Gastroesophageal sphincter (tissue), 3 donors: ENCODE measurements at regions not wholly inside any gene's neighbourhood (a gene's known extent, or its start where the extent isn't known, plus 50 kb on each side); places are given as distances from the start of the nearest gene placed in this dataset.

ENCODE experiments used
- POLR2AphosphoS5 ChIP-seq: sonication (generic); formaldehyde crosslinking; IDR thresholded peaks from one replicate; pipeline ENCODE4 v1.6.1; 2017; ENCODE audit warnings: antibody characterized with exemption
- TF ChIP-seq, protein P1 (sequence below), 4 experiments: fragments of 200-600 bp in 2 of 4; fragments of 450-650 bp in 2 of 4; sonication (generic) in 1 of 4; IDR thresholded peaks; one replicate each; pipeline ENCODE4 v1.5.1; 2017 to 2019; ENCODE audit warnings: antibody characterized with exemption in 4 of 4, mild to moderate bottlenecking in 2 of 4, moderate library complexity in 2 of 4

DNA sequence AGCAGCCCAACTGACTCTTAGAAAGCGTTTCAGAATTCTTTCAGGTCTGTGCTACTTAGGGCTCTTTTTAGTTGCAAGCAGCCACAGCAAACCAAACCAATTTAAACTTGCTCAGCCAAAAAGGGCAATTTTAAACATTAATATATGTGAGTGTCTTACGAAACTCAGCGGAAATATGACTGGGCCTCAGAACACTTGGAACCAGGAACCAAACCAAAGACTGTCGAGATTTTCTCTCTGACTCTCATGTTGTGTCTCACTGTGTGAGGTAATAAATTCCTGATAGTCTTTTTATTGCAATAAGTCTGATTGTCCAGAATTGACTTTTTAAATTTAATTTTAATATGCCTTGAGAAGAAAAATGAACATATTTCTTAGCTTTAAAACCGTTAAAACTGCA is 122.3 kb downstream of the SYF2 start:
- TF ChIP-seq, protein P1, sequence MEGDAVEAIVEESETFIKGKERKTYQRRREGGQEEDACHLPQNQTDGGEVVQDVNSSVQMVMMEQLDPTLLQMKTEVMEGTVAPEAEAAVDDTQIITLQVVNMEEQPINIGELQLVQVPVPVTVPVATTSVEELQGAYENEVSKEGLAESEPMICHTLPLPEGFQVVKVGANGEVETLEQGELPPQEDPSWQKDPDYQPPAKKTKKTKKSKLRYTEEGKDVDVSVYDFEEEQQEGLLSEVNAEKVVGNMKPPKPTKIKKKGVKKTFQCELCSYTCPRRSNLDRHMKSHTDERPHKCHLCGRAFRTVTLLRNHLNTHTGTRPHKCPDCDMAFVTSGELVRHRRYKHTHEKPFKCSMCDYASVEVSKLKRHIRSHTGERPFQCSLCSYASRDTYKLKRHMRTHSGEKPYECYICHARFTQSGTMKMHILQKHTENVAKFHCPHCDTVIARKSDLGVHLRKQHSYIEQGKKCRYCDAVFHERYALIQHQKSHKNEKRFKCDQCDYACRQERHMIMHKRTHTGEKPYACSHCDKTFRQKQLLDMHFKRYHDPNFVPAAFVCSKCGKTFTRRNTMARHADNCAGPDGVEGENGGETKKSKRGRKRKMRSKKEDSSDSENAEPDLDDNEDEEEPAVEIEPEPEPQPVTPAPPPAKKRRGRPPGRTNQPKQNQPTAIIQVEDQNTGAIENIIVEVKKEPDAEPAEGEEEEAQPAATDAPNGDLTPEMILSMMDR (IDR thresholded peaks at IDR 0.05), result no peak
- no peak for TF ChIP-seq POLR2AphosphoS5
